Neural progenitor cell (in vitro differentiated cells): ENCODE measurements at regions not wholly inside any gene's neighbourhood (a gene's known extent, or its start where the extent isn't known, plus 50 kb on each side); places are given as distances from the start of the nearest gene placed in this dataset.

Experiments used
- EZH2 ChIP-seq: fragments of 200-600 bp; sonication (generic); IDR thresholded peaks from 2 replicates; pipeline ENCODE4 v1.6.1; 2017; ENCODE audit warnings: antibody characterized with exemption, mild to moderate bottlenecking, moderate library complexity
- TF ChIP-seq, protein P1 (sequence below): fragments of 200-600 bp; sonication (generic); IDR thresholded peaks from 2 replicates; pipeline ENCODE4 v1.5.1; 2017; ENCODE audit warnings: antibody characterized with exemption, mild to moderate bottlenecking

DNA sequence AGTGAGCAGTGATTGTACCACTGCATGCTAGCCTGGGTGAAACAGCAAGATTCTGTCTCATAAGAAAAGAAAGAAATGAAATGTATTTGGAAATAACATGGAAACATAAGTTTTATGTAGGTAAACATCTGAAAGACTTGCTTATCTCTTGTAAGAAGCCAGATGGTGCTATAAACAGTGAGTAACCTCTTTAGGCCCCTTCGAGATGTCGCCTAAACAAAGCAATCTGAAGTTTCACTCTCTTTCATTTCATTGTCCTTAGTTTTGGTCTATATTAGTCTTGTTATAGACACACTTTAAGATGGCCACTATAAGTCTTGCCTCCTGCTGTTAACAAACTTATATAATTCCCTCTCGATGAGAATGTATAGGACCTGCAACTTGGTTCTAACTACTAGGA lies 472.6 kb upstream of the ATP2B1 start:
- TF ChIP-seq, protein P1, sequence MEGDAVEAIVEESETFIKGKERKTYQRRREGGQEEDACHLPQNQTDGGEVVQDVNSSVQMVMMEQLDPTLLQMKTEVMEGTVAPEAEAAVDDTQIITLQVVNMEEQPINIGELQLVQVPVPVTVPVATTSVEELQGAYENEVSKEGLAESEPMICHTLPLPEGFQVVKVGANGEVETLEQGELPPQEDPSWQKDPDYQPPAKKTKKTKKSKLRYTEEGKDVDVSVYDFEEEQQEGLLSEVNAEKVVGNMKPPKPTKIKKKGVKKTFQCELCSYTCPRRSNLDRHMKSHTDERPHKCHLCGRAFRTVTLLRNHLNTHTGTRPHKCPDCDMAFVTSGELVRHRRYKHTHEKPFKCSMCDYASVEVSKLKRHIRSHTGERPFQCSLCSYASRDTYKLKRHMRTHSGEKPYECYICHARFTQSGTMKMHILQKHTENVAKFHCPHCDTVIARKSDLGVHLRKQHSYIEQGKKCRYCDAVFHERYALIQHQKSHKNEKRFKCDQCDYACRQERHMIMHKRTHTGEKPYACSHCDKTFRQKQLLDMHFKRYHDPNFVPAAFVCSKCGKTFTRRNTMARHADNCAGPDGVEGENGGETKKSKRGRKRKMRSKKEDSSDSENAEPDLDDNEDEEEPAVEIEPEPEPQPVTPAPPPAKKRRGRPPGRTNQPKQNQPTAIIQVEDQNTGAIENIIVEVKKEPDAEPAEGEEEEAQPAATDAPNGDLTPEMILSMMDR, result no peak
- no peak for TF ChIP-seq EZH2
